Left ventricle myocardium superior (tissue), 1 donor: ENCODE measurements at regions not wholly inside any gene's neighbourhood (a gene's known extent, or its start where the extent isn't known, plus 50 kb on each side); places are given as distances from the start of the nearest gene placed in this dataset.

ENCODE experiments used
- ATAC-seq: fragments of 200-7000 bp; cut with Tn5 transposase; one replicate; pipeline ENCODE4 v1.9.1; 2020; ENCODE audit warnings: mild to moderate bottlenecking, moderate library complexity
- DNase-seq: peaks from one replicate; pipeline ENCODE4 v3.0.0-alpha.2; 2020
- intact Hi-C: fragments of 100-400 bp; cut with micrococcal nuclease; formaldehyde crosslinking; loops from one replicate; pipeline ENCODE4 v1.11.0; 2022
- donor health status: DM: no; HTN: yes; CAD: no; lungs with severe emphysema.

DNA sequence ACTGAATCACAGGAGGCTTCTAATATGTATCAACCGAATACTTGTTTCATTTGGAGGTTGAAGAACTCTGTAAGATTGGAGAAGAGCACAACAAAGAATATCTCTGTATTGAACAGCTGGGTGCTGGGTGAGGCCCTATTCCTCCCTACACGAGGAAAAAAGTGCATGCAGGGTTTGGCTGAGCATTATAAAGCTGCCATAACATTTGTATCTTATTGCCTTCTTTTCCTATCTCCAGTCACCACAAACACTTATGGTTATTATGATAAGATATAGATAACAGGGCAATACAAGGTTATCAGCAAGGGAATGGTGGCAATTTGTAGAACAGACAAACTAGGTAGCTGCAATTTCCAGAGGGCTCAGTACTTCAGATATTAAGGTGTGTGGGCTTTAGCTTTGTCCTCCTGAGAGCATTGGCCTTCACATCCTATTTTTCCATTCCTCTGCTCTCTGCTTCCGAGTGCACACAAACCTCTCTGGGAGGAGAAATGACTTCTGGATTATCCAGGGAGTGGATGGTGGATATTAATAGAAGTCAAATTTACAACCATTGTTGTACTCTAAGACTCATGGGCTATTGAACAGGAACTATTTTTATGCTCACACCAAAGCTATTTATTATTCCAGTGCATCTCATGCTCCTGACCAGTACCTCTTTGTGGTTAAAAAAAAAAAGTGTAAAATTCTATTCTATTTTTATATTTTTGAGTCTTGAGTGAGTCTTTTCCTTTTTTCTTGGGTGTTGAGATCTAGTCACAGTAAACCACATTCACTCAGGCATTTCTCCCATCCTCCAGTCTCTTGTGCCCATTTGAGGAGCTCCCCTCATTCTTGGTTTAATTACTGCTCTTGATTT lies 248.4 kb downstream of the ETAA1 start:
- DNase-seq = no peak
- intact Hi-C loops = no loop called here
- ATAC-seq = peak; percentile 16

DNA sequence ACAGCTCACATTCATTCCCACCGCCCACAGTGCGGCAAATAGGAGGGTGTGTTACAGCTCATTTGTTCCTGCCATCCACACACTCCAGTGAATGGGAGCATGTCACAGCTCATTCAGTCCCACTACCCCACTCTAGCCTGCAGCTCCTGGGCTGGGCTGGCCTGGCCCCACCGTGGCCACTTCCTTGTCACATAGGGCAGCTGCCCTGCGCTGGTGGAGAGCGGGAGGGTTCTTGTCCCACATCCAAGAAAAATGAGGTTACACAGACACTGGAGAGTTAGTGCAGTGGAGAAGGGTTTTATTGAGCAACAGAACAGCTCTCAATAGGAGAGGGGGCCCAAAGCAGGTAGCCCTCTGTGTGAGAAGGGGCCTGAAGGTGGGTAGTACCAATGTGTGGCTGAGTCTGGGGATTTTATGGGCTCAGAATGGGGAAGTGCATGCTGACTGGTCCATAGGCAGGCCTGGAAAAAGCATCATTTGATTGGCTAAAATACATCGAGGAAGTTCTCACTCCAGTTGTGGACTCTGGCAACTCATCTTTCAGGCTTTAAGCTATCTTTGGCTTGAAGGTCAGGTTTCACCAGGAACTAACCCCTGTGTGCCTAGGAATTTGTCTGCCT lies 249.7 kb downstream of the ETAA1 start:
- ATAC-seq (no peak), DNase-seq (no peak)
- intact Hi-C loops = no loop called here

DNA sequence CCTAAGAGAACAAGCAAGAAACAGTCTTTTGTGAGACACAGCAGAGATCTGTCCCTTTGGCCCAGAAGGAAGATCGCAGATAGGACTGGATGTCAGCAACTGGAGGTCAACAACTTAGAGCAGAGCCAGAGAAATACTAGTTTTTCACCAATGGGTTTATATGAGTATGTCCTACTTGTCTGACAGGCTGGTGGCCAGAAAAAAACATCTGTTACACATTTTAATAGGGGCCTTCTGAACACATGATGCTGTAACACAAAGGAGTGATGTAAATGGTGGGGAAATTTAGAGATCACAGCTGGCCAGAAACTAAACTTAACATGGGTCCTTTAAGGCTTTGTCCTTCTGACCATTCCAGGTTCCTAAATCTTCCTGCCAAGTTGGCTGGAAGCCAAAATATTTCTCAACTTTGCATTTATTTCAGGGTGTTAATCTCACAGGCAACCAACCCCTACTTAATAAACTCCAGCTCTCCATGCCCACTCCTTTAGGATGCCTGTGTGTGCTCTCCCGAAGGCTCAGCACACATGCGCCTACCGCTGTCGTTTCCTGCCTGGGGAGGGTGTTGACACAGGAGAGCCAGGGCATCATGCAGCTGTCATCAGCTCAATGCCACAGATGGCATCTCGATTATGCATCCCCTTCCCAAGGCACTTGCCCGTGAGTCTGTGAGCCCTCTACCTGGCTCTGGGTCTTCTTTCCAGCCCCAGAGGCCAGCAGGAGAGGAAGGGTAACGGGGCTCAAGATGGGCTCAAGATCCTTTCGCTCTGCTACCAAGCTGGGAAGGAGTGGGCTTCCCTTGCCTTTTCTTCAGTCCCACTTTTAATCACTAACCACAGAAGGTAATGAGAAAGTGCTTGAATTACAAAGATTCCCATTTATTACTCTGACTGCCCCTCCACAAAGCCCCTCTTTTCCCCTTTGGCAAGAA lies 252.5 kb downstream of the ETAA1 start:
- DNase-seq = peak; percentile 55
- peak; percentile 78 for ATAC-seq
- intact Hi-C loops = loop anchor here (5.0 kb wide), 1 partner anchor 193 kb away; no protein-coding TSS in a partner anchor

DNA sequence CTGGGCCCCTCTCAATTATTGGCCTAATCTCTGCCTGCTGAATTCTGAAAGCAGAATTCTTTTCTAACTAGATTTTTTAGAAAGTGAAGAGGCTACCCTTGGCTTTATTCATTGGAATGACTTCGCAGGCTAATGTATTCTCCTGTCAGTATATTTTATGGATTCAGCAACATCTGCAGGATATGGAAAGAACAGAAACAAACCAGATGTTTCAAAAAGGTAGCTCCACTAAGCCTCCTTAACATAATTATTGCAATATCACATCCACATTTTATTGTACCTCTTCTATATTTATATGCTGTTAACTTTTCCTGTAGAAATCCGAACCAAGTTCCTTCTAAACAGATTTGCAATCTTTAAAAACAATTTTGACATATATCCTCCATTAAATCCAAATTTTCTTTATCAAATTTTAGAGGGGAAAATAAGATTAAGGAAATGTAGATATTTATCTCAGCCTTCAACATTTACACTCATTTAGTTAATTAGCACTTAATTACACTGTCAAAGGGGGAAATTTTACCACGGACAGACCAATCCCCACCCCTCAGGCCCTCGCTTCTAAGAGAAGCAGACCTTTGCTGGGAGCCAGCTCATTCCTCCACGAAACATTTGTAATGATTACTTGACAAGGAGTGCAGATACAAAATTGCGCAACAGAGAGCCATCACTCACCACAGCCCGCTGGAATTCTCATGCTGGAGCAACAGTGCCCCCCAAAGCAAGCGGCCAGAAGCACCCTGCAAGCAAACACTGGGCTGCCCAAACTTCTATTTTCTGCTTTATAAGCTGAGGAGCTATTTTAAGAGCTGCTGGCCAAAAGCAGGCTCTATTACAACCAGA lies 253.4 kb downstream of the ETAA1 start:
- ATAC-seq (peak; percentile 89), DNase-seq (peak; percentile 84)
- intact Hi-C loops = loop anchor here (5.0 kb wide), 1 partner anchor 192 kb away; no protein-coding TSS in a partner anchor

DNA sequence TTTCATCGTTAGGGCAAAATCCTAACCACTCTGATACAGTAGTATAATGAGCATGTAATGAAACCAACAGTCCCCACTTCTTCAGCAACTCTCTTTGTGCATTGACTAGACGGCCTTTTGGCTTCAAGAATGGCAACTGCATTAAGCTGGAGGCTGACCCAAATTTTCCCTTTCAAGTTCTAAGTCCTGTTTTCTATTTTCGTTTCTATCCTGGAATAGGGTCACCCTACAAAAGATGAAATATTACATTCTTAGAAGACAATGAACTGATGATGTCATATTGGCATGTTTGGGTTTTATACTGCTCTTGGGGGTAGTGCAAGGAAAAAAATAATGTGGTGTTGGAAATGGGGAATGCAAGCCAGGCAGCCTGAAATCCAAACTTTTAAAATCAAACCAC lies 254.4 kb downstream of the ETAA1 start:
- DNase-seq (no peak), ATAC-seq (no peak)
- intact Hi-C loops = loop anchor here (5.0 kb wide), 1 partner anchor 191 kb away; no protein-coding TSS in a partner anchor

DNA sequence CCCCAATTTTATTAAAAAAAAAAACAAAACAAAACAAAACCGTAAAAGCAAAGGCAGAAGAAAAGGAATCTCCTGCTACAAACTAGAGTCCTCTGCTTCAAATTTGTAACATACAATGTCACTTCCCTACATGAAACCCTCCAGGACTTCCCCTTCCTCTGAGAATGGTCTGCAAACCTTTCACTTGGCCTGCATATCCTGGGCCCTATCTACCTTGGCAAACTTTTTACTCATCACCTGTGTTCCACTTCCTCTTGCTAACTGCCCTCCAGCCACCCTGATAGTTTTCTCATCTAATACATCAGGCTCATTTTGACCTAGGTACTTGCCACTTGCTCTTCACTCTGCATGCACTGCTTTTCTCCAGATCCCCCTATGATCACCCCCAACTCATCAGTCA lies 255.5 kb downstream of the ETAA1 start:
- no peak for ATAC-seq
- DNase-seq = no peak
- intact Hi-C loops = loop anchor here (5.0 kb wide), 1 partner anchor 190 kb away; no protein-coding TSS in a partner anchor

DNA sequence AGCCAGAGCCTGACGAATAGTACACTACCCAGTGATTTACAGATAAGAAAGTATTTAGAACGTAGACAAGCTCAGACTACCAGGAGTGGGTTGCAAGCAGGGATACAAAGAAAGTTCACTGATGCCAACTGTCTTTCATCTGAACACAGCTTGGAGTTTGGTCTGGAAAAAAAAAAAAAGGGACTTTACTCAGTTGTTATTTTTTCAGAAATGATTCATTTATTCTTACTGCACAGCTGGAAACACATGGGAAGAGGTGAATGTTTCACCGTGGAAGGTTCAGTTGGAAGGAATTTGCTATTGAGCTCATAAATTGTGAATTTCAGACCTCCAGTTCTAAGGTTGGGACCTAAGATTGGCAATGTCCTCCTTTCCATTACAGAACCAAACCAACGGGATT lies 259.7 kb downstream of the ETAA1 start:
- ATAC-seq (no peak), DNase-seq (no peak)
- intact Hi-C loops = no loop called here

DNA sequence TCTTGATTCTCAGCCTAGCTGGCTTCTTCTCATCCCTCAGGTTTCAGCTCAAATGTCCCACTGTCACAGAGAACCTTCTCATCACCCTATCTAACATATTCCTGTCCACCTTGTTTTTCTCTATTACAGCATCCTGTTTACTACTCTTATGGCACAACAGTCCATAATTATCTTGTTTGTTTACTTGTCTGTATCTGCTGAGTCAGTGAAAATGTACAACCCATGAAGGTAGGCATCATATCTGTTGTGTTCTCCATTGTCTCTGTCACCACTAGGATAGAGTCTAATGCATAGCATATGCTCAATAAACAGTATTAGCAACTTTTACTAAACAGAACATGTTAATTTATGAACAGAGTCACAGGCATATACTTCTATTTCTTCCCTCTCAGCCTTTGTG lies 261.7 kb downstream of the ETAA1 start:
- intact Hi-C loops = no loop called here
- ATAC-seq (no peak), DNase-seq (no peak)

DNA sequence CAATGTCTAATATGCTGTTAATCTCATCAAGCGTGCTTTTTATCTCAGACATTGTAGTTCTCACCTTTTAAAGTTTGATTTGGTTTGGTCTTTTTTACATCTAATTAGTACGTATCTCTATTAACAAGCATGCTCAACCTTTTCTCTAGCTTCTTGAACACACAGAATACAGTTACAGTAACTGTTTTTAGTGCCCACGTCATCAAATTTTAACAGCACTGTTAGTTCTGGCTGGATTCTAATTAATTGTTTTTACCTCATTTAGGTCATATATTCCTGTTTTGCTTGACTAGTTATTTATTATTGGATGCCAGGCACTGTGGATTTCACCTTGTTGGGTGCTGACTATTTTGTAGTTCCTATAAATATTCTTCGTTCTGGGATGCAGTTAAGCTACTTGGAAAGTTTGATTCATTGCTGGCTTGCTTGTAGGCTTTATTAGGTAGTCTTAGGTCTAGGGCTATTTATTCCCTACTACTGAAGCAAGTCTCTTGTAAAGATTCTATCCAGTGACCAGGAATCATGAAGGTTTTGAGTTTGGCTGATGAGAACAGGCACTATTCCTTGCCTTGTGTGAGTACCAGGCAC lies 263.0 kb downstream of the ETAA1 start:
- ATAC-seq = no peak
- intact Hi-C loops = no loop called here

DNA sequence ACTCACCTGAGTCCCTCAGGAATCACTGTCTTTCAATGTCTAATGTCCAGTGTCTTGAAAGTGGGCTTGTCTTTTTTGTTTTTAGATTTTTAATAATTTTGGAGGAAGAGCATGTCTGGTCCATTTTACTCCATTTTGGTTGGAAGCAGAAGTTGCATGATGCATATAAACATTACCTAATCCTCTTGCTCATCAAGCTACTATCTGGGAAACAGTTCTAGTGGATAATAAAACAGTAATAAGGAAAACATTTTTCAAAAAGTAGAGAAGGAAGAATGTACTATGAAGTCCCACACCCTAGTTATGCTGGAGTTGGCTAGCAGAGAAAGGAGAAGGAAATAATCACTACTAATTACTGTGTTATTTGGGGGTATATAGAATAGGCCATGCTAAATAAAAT lies 263.7 kb downstream of the ETAA1 start:
- no peak for ATAC-seq
- intact Hi-C loops = no loop called here
- no peak for DNase-seq

More for the DNA sequence above, 263.0 kb downstream of the ETAA1 start:
- no peak for DNase-seq

DNA sequence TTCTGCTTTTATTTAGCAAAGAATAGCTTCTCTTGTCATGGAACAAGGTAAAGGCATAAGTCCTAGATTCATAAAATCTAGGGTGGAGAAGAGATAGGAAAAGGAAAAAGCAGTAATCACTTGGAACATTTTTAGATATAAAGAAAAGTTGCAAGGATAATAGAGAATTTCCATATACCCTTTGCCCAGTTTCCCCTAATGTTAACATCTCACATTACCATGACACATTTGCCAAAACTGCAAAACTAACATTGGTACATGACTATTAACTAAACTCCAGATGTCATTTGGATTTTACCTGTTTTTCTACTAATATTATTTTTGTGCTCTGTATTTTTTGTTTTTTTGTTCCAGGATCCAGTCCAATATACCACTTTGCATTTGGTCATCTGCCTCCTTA lies 265.1 kb downstream of the ETAA1 start:
- ATAC-seq (no peak), DNase-seq (no peak)
- intact Hi-C loops = no loop called here

DNA sequence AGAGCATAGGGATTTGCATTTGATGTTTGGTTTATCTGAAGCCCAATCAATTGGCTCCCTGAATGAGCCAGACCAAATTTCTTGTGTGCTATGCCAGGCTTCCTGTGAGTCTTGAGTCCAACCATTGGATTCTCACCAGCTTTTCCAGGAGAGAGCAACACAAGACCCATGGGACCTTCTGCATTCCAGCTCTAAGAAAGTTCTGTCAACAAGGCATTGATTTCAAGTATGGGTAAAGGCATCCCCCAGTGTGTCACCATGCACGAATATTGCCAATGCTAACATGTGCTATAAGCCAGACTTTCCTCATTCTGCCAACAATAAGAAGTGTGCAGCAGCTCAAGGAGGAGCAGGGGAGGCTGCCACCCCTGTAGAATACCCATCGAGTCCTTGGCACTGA lies 266.6 kb downstream of the ETAA1 start:
- intact Hi-C loops = no loop called here
- ATAC-seq = no peak
- no peak for DNase-seq

DNA sequence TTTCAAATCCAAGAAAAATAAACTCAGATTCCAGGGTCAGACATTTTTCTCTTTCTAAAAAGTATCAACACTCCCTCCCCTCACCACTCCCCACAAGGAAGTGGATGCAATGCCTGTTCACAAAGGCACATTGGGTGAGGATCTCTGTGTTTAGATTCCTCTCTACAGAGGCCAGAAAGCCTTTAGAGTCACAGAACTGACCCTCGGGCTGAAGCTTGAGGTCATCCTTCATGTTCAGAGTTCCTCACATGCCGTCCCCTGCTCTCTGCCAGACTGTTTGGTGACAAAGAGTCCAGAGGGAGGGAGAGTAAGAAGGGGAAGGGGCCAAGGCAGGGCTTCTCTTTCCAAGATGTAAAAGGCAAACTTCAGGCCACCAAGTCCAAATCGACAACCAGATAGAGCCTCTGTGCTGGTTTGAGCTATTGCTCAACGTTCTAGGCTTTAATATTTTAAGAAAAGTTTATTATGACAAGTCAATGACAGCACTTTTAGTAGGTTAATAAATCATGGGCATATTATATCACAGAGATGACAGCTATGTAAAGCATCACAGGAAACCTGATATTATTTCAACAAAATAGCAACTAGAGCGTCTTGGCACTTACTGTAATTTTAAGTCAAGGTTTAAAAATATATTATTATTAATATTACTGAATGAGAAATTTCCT lies 269.4 kb downstream of the ETAA1 start:
- intact Hi-C loops = no loop called here
- ATAC-seq = peak; percentile 95

DNA sequence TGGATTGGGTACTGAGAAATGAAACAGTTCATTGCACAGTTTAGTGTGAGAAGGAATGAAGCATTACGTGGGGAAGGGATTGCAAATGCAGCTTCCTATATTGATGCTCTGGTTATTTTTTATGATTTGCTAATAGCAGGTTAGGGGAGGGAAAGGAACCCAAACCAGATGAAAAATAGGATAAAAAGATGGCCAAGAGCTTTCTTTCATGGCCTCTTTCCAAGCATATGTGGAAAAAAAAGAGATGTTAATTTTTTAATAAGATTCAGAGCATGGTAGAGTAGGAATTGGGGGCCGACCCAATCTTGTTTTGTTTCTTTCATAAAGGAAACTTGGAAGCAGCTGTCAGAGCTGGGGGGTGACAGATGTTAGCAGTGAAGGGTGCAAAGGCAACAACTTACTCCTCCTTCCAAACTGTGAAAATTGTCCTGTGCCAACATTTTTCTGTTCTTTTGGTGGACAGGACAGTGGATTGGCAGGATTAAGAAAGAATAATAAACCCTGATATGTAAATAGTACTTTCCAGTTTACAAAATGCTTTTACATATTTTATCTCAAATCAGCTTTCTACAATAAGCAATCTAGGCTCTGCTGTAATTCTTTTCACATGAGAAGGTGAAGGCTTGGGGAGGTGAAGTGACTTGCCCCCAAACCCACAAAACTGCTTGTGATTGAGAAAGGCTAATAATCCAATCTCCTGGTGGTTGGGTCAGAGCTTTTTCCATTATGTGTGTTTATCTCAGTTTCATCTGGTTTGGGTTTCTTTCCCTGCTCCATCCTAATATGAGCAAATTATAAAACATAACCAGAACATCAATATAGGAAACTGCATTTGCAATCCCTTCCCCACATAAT lies 270.1 kb downstream of the ETAA1 start:
- intact Hi-C loops = no loop called here
- DNase-seq (no peak), ATAC-seq (no peak)

More for the DNA sequence above, 269.4 kb downstream of the ETAA1 start:
- no peak for DNase-seq

DNA sequence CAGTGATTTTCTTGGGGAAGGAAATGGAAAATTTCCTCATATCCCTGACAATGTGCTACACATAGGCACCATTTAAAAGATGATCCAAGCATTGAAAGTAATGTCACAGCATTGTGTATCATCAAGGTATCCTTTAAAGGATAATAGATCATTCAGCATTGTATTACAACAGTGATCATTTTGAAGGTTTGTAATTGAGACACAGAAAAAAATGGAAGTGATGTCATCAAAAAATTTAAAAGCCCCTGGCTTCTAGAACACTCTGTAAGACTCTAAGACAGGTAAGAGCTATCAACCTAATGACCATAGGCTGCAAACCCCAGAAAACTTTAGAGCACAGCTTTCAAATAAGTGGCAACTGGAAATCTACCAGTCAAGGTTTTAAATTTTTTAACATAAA lies 271.4 kb downstream of the ETAA1 start:
- DNase-seq = no peak
- ATAC-seq = no peak
- intact Hi-C loops = no loop called here

DNA sequence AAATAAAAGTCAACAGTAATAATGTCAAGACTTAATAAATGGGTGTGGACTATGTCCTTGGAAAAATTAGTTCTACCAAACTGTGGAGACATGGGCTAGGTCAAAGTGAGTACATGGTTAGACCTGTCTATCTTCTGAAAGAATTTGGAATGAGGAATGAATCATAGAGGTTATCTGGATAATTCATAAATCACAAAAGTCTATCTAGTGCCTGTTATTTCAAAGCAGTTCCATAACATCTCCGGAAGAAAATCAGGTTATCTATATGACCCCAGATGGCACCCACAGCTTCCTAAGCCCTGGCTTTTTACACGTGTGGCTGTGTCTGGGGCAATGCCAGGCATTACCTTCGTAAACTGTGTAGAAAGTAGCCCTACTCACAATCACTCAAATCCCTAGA lies 272.0 kb downstream of the ETAA1 start:
- intact Hi-C loops = no loop called here
- DNase-seq (no peak), ATAC-seq (no peak)

DNA sequence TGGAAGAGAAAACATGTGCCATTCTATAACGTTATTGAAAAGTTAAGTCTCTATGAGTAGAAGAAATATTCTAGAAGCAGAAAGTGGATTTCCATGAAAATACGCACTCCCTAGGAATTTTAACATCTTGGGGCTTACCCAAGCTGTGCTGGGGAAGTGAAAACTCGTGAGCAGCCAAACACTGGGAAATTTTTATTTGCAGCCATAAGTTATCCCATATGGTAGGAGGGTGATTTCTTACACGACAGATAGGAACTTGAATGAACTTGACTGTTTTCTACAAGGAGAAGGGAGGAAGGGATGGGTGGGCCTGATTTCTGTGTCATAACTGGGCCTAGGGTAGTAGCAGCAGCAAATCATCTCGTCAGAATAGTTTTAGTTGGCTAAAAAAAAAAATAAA lies 272.6 kb downstream of the ETAA1 start:
- ATAC-seq = no peak
- no peak for DNase-seq
- intact Hi-C loops = no loop called here
